H1 (cell line): ENCODE measurements at regions not wholly inside any gene's neighbourhood (a gene's known extent, or its start where the extent isn't known, plus 50 kb on each side); places are given as distances from the start of the nearest gene placed in this dataset.

Experiments
- CHD2 ChIP-seq: IDR thresholded peaks from 2 replicates; pipeline ENCODE4 v1.6.1; 2012; ENCODE audit warnings: low read length, improper control_type of control experiment
- RXRA ChIP-seq: IDR thresholded peaks from 2 replicates; pipeline ENCODE4 v1.6.1; 2011; ENCODE audit warnings: low read depth, mild to moderate bottlenecking, low read length, moderate library complexity; ENCODE audit not compliant: insufficient read depth

GRCh38 chr13:59442461-59442860, 721.3 kb downstream of the DIAPH3 start (continued):
- TF ChIP-seq RXRA: no peak
- TF ChIP-seq CHD2: no peak
